ENCODE measurements at regions not wholly inside any gene's neighbourhood (a gene's known extent, or its start where the extent isn't known, plus 50 kb on each side); places are given as distances from the start of the nearest gene placed in this dataset.

DNA sequence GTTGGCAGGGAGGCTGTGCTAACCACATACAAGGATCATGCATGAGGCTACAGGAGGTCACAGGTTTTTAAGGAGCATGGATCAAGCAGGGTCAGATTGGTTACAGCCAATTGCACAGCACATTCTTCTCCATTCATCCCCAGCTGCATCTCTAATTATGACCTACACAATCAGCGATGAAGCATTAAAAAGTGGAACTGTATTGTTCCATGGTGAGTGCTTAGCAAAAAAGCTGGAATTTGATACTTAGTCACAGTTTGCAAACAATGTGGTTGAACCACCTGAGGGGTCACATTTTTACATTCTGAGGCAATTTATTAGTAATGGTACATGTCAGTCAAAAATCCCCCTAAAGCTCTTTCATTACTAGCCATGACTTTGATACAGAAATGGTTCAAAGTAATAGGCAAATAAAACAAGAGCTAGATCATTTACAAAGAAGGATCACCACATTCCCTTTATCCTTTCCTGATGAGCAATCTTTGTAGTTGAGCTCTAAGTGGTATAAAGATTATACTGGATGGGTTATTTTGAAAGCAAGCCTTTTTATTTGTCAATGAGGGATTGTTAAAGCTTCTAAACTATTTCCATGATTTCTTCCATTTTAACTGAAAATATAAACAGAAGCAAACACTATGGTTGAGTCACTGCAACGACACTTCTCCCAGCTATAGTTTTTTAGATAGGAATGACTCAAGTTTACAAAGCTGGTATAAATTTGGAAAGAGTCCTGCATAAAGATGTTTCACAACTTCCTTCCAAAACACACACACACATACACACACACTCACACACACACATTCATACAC is 217.8 kb upstream of the SEMA3A start:
- Histone ChIP-seq H3K27ac (ENCODE audit: low read depth, low read length) (peak overlapping the region; percentile 92), H2AFZ (ENCODE audit: low read length, unreplicated experiment) (peak overlapping the region; percentile 26), H3K4me3 (ENCODE audit: low read depth, low read length) (peak overlapping the region; percentile 47), H3K36me3 (ENCODE audit: insufficient read depth, low read length) (no peaks in the 10 kb centered on the region), H3K4me1 (ENCODE audit: control insufficient read depth, insufficient read depth, low read length, unreplicated experiment) (peaks cover 13% of the 10 kb centered on the region), H3K27me3 (ENCODE audit: insufficient read depth, low read length) (no peaks in the 10 kb centered on the region), H3K79me2 (ENCODE audit: control insufficient read depth, insufficient read depth, low read length, unreplicated experiment) (no peaks in the 10 kb centered on the region)

DNA sequence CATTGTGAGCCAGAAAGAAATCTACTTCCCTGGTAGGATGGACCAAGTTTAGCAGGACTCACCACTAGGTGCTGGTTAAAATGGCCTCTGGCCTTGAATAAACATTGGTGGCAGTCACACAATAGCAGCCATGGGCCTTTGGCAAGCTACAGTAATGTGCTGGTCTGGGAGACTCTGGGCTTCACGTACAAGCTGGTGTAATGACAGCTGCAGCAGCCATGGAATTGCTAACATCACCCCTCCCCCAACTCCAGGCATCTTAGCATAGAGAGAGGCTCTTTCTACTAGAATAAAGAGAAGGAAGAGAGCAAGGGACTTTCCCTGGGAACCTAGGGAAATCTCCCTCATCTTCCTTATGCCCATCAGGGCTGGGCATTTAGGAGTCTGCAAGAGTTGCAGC is 205.1 kb upstream of the SEMA3A start:
- Histone ChIP-seq H3K36me3 (ENCODE audit: insufficient read depth, low read length) (no peaks in the 10 kb centered on the region), H3K27me3 (ENCODE audit: insufficient read depth, low read length) (no peaks in the 10 kb centered on the region), H2AFZ (ENCODE audit: low read length, unreplicated experiment) (no peak overlapping the region)

DNA sequence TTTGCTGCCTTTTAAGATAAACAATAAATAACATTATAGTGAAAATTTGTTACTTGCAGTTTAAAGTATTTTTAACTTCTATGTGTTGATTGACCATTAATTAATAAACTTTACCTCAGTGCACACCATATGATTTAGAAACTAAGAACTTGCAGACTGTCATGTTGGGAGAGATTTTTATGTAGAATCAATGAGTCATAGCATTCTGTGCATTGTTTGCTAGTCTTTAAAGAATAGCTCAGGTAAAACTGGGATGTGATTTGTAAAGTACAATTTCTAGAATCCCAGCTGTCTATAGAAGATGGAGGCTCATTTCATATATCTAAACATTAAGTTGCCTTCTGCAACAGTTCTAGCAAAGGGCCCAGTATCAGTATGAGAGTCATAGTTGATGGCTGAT is 199.6 kb upstream of the SEMA3A start:
- no peaks in the 10 kb centered on the region for H3K36me3 ChIP-seq (ENCODE audit: insufficient read depth, low read length)
- no peaks in the 10 kb centered on the region for H3K4me1 ChIP-seq (ENCODE audit: control insufficient read depth, insufficient read depth, low read length, unreplicated experiment)
- H3K79me2 ChIP-seq (ENCODE audit: control insufficient read depth, insufficient read depth, low read length, unreplicated experiment) = no peaks in the 10 kb centered on the region
- H3K27me3 ChIP-seq (ENCODE audit: insufficient read depth, low read length) = no peaks in the 10 kb centered on the region
- H3K27ac ChIP-seq (ENCODE audit: low read depth, low read length) = no peak overlapping the region
- no peak overlapping the region for H2AFZ ChIP-seq (ENCODE audit: low read length, unreplicated experiment)
- no peak overlapping the region for H3K4me3 ChIP-seq (ENCODE audit: low read depth, low read length)

More for the DNA sequence above, 205.1 kb upstream of the SEMA3A start:
- H3K4me3 ChIP-seq (ENCODE audit: low read depth, low read length) = no peak overlapping the region
- H3K4me1 ChIP-seq (ENCODE audit: control insufficient read depth, insufficient read depth, low read length, unreplicated experiment) = no peaks in the 10 kb centered on the region
- H3K79me2 ChIP-seq (ENCODE audit: control insufficient read depth, insufficient read depth, low read length, unreplicated experiment) = no peaks in the 10 kb centered on the region
- H3K27ac ChIP-seq (ENCODE audit: low read depth, low read length) = no peak overlapping the region

DNA sequence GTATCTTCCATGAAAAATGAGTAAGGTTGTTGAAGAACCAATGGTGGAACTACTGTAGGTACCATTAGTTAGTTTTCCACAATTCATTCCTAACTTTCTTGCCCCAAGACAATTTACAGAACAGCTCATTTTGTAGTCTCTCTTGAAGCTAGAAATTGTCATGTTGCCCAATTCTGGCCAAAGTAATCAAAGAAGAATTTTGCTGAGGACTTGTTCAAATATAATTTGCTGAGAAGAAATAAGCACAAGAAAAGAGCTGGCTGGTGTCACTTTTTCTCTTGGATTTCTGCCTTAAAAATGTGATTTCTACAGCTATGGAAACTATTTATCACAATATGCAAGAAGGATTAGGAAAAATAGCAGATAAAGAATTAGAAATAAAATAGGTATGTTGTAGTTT is 199.2 kb upstream of the SEMA3A start:
- H3K4me1 ChIP-seq (ENCODE audit: control insufficient read depth, insufficient read depth, low read length, unreplicated experiment) = no peaks in the 10 kb centered on the region
- H3K4me3 ChIP-seq (ENCODE audit: low read depth, low read length) = no peak overlapping the region
- H3K27ac ChIP-seq (ENCODE audit: low read depth, low read length) = no peak overlapping the region
- no peak overlapping the region for H2AFZ ChIP-seq (ENCODE audit: low read length, unreplicated experiment)
- no peaks in the 10 kb centered on the region for H3K79me2 ChIP-seq (ENCODE audit: control insufficient read depth, insufficient read depth, low read length, unreplicated experiment)
- H3K36me3 ChIP-seq (ENCODE audit: insufficient read depth, low read length) = no peaks in the 10 kb centered on the region
- H3K27me3 ChIP-seq (ENCODE audit: insufficient read depth, low read length) = no peaks in the 10 kb centered on the region

DNA sequence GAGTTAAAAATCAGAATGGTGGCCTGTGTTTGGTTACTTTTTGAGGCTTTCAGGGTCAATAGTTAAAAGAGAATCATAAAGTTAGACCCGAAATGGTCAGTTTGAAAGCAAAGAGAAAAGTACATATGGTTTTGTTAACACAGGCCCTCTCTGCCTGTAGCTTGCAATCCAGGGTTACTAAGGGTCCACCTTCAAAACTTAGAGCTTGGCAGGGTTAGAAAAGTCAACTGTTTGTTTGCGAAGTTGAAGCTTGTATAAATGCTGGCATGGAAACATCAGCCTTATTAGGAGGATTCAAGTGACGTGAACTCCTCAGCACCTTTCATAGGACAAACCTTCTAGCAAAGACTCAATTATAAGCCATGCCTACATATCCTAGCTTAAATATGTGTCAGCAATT is 196.3 kb upstream of the SEMA3A start:
- H3K27ac ChIP-seq (ENCODE audit: low read depth, low read length) = no peak overlapping the region
- no peak overlapping the region for H3K4me3 ChIP-seq (ENCODE audit: low read depth, low read length)
- no peak overlapping the region for H2AFZ ChIP-seq (ENCODE audit: low read length, unreplicated experiment)
- no peaks in the 10 kb centered on the region for H3K36me3 ChIP-seq (ENCODE audit: insufficient read depth, low read length)
- no peaks in the 10 kb centered on the region for H3K79me2 ChIP-seq (ENCODE audit: control insufficient read depth, insufficient read depth, low read length, unreplicated experiment)
- no peaks in the 10 kb centered on the region for H3K27me3 ChIP-seq (ENCODE audit: insufficient read depth, low read length)
- H3K4me1 ChIP-seq (ENCODE audit: control insufficient read depth, insufficient read depth, low read length, unreplicated experiment) = no peaks in the 10 kb centered on the region

DNA sequence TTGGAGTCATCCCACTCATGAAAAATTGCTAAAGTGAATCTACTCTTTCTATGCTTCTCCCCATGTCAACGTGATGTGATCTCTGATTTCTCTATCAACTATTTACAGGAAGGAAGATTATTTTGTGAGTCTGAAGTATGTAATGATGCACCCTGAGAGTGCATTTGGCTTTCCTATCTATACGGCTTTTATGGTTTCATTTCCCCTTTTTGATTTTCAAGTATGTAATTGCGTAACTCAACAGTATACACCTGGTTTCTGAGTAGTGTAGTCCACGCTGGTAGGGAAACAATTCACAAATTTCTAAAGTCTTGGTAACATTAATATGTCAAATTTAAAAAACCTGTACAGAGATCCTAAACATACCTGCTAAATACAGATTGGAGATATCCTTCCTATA is 194.7 kb upstream of the SEMA3A start:
- Histone ChIP-seq H2AFZ (ENCODE audit: low read length, unreplicated experiment) (no peak overlapping the region), H3K27ac (ENCODE audit: low read depth, low read length) (no peak overlapping the region), H3K4me3 (ENCODE audit: low read depth, low read length) (no peak overlapping the region), H3K4me1 (ENCODE audit: control insufficient read depth, insufficient read depth, low read length, unreplicated experiment) (no peaks in the 10 kb centered on the region), H3K27me3 (ENCODE audit: insufficient read depth, low read length) (no peaks in the 10 kb centered on the region), H3K79me2 (ENCODE audit: control insufficient read depth, insufficient read depth, low read length, unreplicated experiment) (no peaks in the 10 kb centered on the region), H3K36me3 (ENCODE audit: insufficient read depth, low read length) (no peaks in the 10 kb centered on the region)

DNA sequence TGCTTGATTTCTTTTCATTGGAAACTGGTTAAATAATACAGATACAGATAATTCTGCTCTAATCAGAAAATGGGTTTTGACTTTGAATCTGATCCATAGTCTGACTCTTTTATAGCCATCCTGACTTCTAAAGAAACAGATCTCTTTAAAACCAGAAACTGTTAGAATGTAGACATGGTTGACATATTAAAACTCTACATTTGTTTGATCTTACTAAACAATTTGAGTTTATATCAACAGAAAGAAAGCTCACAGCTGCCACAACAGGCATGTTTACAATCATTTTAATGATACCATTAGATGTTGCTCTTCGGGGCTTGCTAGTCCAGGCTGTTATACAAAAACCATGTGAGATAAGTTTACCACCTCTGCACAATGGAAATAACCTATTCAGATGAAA is 193.0 kb upstream of the SEMA3A start:
- Histone ChIP-seq H3K36me3 (ENCODE audit: insufficient read depth, low read length) (no peaks in the 10 kb centered on the region), H3K4me3 (ENCODE audit: low read depth, low read length) (no peak overlapping the region), H3K4me1 (ENCODE audit: control insufficient read depth, insufficient read depth, low read length, unreplicated experiment) (no peaks in the 10 kb centered on the region), H3K79me2 (ENCODE audit: control insufficient read depth, insufficient read depth, low read length, unreplicated experiment) (no peaks in the 10 kb centered on the region), H2AFZ (ENCODE audit: low read length, unreplicated experiment) (peak overlapping the region; percentile 28), H3K27ac (ENCODE audit: low read depth, low read length) (no peak overlapping the region), H3K27me3 (ENCODE audit: insufficient read depth, low read length) (no peaks in the 10 kb centered on the region)

DNA sequence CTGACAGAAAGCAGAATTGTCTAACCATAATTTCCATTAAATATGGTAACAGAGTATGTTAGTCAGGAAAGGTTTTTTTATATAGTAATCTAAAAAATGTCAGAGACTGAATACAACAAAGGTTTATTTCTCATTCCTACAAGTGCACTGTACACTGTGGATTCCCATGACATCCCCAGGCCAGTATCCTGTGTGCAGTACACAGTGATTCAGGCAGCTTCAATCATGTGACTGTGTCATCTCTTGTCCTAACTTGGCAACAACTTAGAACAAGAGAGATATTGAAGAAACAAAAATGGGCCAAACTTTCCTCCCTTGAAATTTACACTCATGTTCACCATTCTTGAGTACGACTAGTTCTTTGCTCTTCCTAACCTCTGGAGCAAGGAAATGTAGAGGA is 189.8 kb upstream of the SEMA3A start:
- Histone ChIP-seq H3K27me3 (ENCODE audit: insufficient read depth, low read length) (no peaks in the 10 kb centered on the region), H3K4me3 (ENCODE audit: low read depth, low read length) (no peak overlapping the region), H3K27ac (ENCODE audit: low read depth, low read length) (no peak overlapping the region), H3K4me1 (ENCODE audit: control insufficient read depth, insufficient read depth, low read length, unreplicated experiment) (no peaks in the 10 kb centered on the region), H3K79me2 (ENCODE audit: control insufficient read depth, insufficient read depth, low read length, unreplicated experiment) (no peaks in the 10 kb centered on the region), H3K36me3 (ENCODE audit: insufficient read depth, low read length) (no peaks in the 10 kb centered on the region), H2AFZ (ENCODE audit: low read length, unreplicated experiment) (no peak overlapping the region)

DNA sequence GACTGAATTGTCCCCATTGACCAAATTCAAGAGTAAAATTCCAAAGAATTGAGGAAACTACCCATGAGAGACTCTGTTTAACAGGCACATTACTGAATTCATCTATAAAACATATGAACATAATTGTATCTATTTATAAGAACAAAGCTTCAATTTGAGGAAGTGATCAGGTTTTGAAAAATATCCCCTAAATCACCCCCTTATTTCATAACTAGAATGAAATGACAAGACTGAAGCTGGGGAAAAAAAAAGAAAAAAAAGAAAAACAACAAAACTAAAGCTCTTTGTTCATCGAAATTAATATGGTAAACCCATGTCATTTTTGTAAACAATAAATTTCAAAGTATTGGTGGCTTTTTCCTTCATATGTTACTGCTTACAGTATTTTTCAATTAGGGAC is 184.9 kb upstream of the SEMA3A start:
- H3K36me3 ChIP-seq (ENCODE audit: insufficient read depth, low read length) = no peaks in the 10 kb centered on the region; the same call in 1 of the 2 replicates
- no peak overlapping the region for H2AFZ ChIP-seq (ENCODE audit: low read length, unreplicated experiment)
- H3K4me1 ChIP-seq (ENCODE audit: control insufficient read depth, insufficient read depth, low read length, unreplicated experiment) = no peaks in the 10 kb centered on the region
- H3K27ac ChIP-seq (ENCODE audit: low read depth, low read length) = no peak overlapping the region
- no peaks in the 10 kb centered on the region for H3K27me3 ChIP-seq (ENCODE audit: insufficient read depth, low read length)
- H3K4me3 ChIP-seq (ENCODE audit: low read depth, low read length) = no peak overlapping the region
- H3K79me2 ChIP-seq (ENCODE audit: control insufficient read depth, insufficient read depth, low read length, unreplicated experiment) = no peaks in the 10 kb centered on the region

DNA sequence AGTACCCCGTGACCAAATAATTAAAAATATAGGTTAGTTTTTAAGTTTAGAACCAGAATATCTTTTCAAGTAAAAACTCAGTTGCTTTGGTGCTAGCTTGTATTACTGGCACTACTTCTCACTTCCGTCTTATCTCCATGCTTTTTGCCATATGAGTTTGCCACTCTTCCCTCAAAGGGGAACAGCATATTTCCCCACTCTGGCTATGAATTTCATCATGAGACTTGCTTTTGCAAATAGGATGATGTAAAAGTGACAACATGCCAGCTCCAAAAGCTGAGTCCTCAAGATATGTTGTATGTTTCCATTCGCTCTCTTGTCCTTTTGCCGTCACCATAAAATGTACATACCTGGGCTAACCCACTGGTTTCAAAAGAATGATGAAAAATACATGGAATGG is 178.1 kb upstream of the SEMA3A start:
- Histone ChIP-seq H3K79me2 (ENCODE audit: control insufficient read depth, insufficient read depth, low read length, unreplicated experiment) (no peaks in the 10 kb centered on the region), H3K27ac (ENCODE audit: low read depth, low read length) (peak overlapping the region; percentile 78), H3K27me3 (ENCODE audit: insufficient read depth, low read length) (no peaks in the 10 kb centered on the region), H3K4me1 (ENCODE audit: control insufficient read depth, insufficient read depth, low read length, unreplicated experiment) (peaks cover 17% of the 10 kb centered on the region), H3K36me3 (ENCODE audit: insufficient read depth, low read length) (no peaks in the 10 kb centered on the region; the same call in 1 of the 2 replicates), H2AFZ (ENCODE audit: low read length, unreplicated experiment) (peak overlapping the region; percentile 34), H3K4me3 (ENCODE audit: low read depth, low read length) (0 out of 2 replicates have a peak overlapping the region, but pooled peaks have one; percentile 8)

DNA sequence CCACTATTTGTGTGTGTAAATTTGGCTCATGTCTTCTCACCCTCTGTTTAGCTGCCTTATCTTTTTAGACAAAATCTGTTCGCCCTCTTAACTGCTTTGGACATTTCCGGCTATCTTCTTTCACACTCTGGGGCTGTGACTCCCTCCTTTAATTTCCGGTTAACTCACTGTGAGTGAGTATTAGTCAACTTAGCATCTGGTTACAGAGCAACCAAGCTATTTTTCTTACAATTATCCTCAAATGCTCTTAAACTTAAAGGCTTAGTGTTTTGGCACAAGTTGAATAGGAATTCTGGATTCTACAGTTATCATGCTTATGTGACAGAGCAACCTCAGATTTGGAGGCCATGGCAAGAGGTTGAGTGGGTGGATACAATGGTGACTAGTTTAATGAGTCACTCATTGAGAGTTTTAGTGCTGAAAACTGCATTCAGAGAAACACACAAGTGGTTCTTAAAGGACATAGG is 177.6 kb upstream of the SEMA3A start:
- Histone ChIP-seq H3K79me2 (ENCODE audit: control insufficient read depth, insufficient read depth, low read length, unreplicated experiment) (no peaks in the 10 kb centered on the region), H3K27ac (ENCODE audit: low read depth, low read length) (peak overlapping the region; percentile 78), H2AFZ (ENCODE audit: low read length, unreplicated experiment) (peak overlapping the region; percentile 74)

More for the DNA sequence above, 177.6 kb upstream of the SEMA3A start:
- Histone ChIP-seq H3K36me3 (ENCODE audit: insufficient read depth, low read length) (no peaks in the 10 kb centered on the region; the same call in 1 of the 2 replicates), H3K4me3 (ENCODE audit: low read depth, low read length) (peak overlapping the region; percentile 12), H3K27me3 (ENCODE audit: insufficient read depth, low read length) (no peaks in the 10 kb centered on the region), H3K4me1 (ENCODE audit: control insufficient read depth, insufficient read depth, low read length, unreplicated experiment) (peaks cover 17% of the 10 kb centered on the region)
